ENCODE measurements at regions not wholly inside any gene's neighbourhood (a gene's known extent, or its start where the extent isn't known, plus 50 kb on each side); places are given as distances from the start of the nearest gene placed in this dataset.

DNA sequence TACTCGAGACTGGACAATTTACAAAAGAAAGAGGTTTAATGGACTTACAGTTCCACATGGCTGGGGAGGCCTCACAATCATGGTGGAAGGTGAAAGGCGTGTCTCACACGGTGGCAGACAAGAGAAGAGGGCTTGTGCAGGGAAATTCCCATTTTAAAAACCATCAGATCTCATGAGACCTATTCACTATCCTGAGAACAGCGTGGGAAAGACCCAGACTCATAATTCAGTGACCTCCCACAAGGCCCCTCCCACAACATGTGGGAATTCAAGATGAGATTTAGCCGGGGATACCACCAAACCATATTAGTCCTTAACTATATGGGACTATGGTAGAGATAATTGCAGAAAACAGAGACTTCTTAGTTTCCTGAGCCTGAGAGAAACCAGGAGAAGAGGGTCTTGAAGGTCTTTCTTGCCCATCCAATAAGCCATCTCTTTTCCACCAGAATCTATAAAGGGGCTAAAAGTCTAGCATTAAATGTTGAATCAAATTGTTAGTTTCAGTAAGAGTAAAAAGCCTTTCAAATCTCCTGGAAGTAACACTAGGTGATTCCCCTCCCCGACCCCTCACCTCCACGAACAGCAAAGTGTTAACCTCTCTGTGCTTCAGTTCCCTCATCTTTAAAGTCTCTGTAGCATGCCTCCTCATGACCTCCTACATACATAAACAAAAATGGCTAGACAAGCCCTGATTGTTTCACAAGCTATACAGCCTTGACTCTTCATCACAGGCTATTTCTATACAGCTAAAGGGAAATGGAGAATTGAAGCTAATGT, 259.1 kb downstream of the TMEM167A start (continued):
- TF ChIP-seq, protein P1, sequence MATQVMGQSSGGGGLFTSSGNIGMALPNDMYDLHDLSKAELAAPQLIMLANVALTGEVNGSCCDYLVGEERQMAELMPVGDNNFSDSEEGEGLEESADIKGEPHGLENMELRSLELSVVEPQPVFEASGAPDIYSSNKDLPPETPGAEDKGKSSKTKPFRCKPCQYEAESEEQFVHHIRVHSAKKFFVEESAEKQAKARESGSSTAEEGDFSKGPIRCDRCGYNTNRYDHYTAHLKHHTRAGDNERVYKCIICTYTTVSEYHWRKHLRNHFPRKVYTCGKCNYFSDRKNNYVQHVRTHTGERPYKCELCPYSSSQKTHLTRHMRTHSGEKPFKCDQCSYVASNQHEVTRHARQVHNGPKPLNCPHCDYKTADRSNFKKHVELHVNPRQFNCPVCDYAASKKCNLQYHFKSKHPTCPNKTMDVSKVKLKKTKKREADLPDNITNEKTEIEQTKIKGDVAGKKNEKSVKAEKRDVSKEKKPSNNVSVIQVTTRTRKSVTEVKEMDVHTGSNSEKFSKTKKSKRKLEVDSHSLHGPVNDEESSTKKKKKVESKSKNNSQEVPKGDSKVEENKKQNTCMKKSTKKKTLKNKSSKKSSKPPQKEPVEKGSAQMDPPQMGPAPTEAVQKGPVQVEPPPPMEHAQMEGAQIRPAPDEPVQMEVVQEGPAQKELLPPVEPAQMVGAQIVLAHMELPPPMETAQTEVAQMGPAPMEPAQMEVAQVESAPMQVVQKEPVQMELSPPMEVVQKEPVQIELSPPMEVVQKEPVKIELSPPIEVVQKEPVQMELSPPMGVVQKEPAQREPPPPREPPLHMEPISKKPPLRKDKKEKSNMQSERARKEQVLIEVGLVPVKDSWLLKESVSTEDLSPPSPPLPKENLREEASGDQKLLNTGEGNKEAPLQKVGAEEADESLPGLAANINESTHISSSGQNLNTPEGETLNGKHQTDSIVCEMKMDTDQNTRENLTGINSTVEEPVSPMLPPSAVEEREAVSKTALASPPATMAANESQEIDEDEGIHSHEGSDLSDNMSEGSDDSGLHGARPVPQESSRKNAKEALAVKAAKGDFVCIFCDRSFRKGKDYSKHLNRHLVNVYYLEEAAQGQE (IDR thresholded peaks at IDR 0.05; ENCODE audit: low read depth, low read length): no peak
- TF ChIP-seq STAT1 (conservative IDR thresholded peaks at IDR 0.05): no peak

DNA sequence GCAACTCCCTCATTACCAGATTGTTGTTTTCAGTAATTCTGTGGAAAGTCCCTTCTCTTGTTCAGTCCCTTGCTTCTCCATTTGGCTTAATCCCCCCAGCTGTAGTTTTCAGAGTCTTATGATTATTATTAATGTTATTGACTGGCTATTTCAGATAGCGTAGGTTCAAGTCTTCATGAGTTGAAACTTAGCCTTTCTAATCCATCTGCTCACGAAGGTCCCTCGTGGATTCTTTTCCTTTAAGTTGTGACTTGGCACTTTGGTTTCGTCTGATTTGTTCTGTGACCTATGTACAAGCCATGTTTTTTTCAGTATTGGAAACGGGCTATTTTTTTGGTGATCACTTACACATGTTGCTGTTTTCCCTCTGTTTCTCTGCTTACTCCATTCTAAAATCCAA, 260.3 kb downstream of the TMEM167A start:
- intact Hi-C loops (cut with micrococcal nuclease; ENCODE audit: unreplicated experiment): loop anchor here (10.0 kb wide), 1 partner anchor 608 kb away; no protein-coding TSS in a partner anchor
- no peaks in the 10 kb centered on the region for H3K36me3 ChIP-seq (ENCODE audit: control insufficient read depth in 2 of 2, insufficient read depth in 2 of 2, low read length in 1 of 2)
- CTCF ChIA-PET: no interaction called here
- H3K9ac ChIP-seq (ENCODE audit: control insufficient read depth, insufficient read depth, low read length): no peak overlapping the region
- RAD21 ChIA-PET (ENCODE audit: unreplicated experiment): no interaction called here
- H3K9me3 ChIP-seq (replicated peaks; ENCODE audit: control insufficient read depth, insufficient read depth, low read length): peaks cover 2% of the 10 kb centered on the region; the same call in 2 of the 3 replicates
- 0 out of 2 replicates have a peak overlapping the region, but pooled peaks have one; percentile 0 for H3K27ac ChIP-seq (ENCODE audit: control insufficient read depth, insufficient read depth)
- no peak for ATAC-seq
- no peak for DNase-seq (ENCODE audit: low read depth, low spot score)
- peak overlapping the region; percentile 56 for H2AFZ ChIP-seq (ENCODE audit: control insufficient read depth, low read depth, low read length)
- SMC1A ChIA-PET (ENCODE audit: uncharacterized antibody, unreplicated experiment): interaction anchor here (0.8 kb wide), 1 partner anchor 612 kb away, joined by 3 read pairs; no protein-coding TSS in a partner anchor
- H3K4me3 ChIP-seq: no peak overlapping the region
- peak overlapping the region; percentile 63 for H3K4me2 ChIP-seq (ENCODE audit: control insufficient read depth, insufficient read depth)
- H3K79me2 ChIP-seq (ENCODE audit: control insufficient read depth, insufficient read depth, low read length): no peaks in the 10 kb centered on the region
- WGBS (ENCODE audit: insufficient coverage, insufficient replicate concordance, low lambda C conversion rate, missing lambda C conversion rate): 40% methylated on average over 5 of the region's 5 CpGs
- no peaks in the 10 kb centered on the region for H3K27me3 ChIP-seq (replicated peaks in 1 of 2; ENCODE audit: control insufficient read depth in 2 of 2, insufficient read depth in 2 of 2, low read length in 1 of 2)
- no peaks in the 10 kb centered on the region for H4K20me1 ChIP-seq (ENCODE audit: control insufficient read depth, insufficient read depth)
- POLR2A ChIA-PET: no interaction called here
- in situ Hi-C loops (cut with MboI): no loop called here
- no TSS peak for BruUV-seq (replicated peaks)
- no peak for FAIRE-seq
- H3K4me1 ChIP-seq (ENCODE audit: control insufficient read depth, insufficient read depth, low read length): peaks cover 13% of the 10 kb centered on the region
- TF ChIP-seq, protein P2, sequence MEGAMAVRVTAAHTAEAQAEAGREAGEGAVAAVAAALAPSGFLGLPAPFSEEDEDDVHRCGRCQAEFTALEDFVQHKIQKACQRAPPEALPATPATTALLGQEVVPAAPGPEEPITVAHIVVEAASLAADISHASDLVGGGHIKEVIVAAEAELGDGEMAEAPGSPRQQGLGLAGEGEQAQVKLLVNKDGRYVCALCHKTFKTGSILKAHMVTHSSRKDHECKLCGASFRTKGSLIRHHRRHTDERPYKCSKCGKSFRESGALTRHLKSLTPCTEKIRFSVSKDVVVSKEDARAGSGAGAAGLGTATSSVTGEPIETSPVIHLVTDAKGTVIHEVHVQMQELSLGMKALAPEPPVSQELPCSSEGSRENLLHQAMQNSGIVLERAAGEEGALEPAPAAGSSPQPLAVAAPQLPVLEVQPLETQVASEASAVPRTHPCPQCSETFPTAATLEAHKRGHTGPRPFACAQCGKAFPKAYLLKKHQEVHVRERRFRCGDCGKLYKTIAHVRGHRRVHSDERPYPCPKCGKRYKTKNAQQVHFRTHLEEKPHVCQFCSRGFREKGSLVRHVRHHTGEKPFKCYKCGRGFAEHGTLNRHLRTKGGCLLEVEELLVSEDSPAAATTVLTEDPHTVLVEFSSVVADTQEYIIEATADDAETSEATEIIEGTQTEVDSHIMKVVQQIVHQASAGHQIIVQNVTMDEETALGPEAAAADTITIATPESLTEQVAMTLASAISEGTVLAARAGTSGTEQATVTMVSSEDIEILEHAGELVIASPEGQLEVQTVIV (IDR thresholded peaks at IDR 0.05; ENCODE audit: borderline replicate concordance, partially characterized antibody): no peak
- TF ChIP-seq CREM (IDR thresholded peaks at IDR 0.05; ENCODE audit: low read depth) (no peak), ASH2L (IDR thresholded peaks at IDR 0.05; ENCODE audit: borderline replicate concordance, low read depth) (no peak), POLR2AphosphoS5 (IDR thresholded peaks at IDR 0.05; ENCODE audit: low read length) (no peak), POU2F2 (IDR thresholded peaks at IDR 0.05; ENCODE audit: borderline replicate concordance, low read depth, low read length) (no peak), SUPT20H (IDR thresholded peaks at IDR 0.05; ENCODE audit: borderline replicate concordance, control insufficient read depth, low read depth, low read length) (no peak)
- TF ChIP-seq, protein P3, sequence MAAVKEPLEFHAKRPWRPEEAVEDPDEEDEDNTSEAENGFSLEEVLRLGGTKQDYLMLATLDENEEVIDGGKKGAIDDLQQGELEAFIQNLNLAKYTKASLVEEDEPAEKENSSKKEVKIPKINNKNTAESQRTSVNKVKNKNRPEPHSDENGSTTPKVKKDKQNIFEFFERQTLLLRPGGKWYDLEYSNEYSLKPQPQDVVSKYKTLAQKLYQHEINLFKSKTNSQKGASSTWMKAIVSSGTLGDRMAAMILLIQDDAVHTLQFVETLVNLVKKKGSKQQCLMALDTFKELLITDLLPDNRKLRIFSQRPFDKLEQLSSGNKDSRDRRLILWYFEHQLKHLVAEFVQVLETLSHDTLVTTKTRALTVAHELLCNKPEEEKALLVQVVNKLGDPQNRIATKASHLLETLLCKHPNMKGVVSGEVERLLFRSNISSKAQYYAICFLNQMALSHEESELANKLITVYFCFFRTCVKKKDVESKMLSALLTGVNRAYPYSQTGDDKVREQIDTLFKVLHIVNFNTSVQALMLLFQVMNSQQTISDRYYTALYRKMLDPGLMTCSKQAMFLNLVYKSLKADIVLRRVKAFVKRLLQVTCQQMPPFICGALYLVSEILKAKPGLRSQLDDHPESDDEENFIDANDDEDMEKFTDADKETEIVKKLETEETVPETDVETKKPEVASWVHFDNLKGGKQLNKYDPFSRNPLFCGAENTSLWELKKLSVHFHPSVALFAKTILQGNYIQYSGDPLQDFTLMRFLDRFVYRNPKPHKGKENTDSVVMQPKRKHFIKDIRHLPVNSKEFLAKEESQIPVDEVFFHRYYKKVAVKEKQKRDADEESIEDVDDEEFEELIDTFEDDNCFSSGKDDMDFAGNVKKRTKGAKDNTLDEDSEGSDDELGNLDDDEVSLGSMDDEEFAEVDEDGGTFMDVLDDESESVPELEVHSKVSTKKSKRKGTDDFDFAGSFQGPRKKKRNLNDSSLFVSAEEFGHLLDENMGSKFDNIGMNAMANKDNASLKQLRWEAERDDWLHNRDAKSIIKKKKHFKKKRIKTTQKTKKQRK (IDR thresholded peaks at IDR 0.05; ENCODE audit: low read depth, low read length): no peak
- TF ChIP-seq, protein P4, sequence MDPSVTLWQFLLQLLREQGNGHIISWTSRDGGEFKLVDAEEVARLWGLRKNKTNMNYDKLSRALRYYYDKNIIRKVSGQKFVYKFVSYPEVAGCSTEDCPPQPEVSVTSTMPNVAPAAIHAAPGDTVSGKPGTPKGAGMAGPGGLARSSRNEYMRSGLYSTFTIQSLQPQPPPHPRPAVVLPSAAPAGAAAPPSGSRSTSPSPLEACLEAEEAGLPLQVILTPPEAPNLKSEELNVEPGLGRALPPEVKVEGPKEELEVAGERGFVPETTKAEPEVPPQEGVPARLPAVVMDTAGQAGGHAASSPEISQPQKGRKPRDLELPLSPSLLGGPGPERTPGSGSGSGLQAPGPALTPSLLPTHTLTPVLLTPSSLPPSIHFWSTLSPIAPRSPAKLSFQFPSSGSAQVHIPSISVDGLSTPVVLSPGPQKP (IDR thresholded peaks at IDR 0.05; ENCODE audit: low read depth, low read length): no peak

All from GM12878 (cell line).